MCF 10A (cell line): ENCODE measurements at regions not wholly inside any gene's neighbourhood (a gene's known extent, or its start where the extent isn't known, plus 50 kb on each side); places are given as distances from the start of the nearest gene placed in this dataset.
A peak's percentile ranks its signal among the peaks of the same experiment; 100 is the strongest.

Experiments used
- BruUV-seq: library from RNA; stranded (reverse); fragments of 400-500 nt; replicated peaks from 2 replicates; lab custom pipeline; 2021; lab: Mats Ljungman, UMichigan
- CTCF ChIA-PET: fragments of 300-600 bp; sonication (Branson Sonifier 250); formaldehyde crosslinking; extraction: SDS; loops from one replicate; lab custom pipeline; 2021; ENCODE audit warnings: antibody characterized with exemption, inconsistent platforms; lab: Yijun Ruan, JAX
- POLR2A ChIA-PET: fragments of 300-600, 350-650 bp; sonication (Branson Sonifier 250); formaldehyde crosslinking; extraction: SDS; loops from one replicate; lab custom pipeline; 2020; ENCODE audit warnings: antibody characterized with exemption, inconsistent platforms; lab: Yijun Ruan, JAX
- DNase-seq: peaks from one replicate; pipeline ENCODE4 v3.0.0-alpha.2; 2018; ENCODE audit not compliant: unreplicated experiment
- H3K27ac Mint-ChIP-seq: one replicate; pipeline ENCODE4 v1.8.0; 2022; ENCODE audit warnings: mild to moderate bottlenecking, low read depth, mixed read lengths; ENCODE audit not compliant: unreplicated experiment
- H3K27me3 Mint-ChIP-seq: one replicate; pipeline ENCODE4 v1.8.0; 2022; ENCODE audit warnings: mixed read lengths; ENCODE audit not compliant: insufficient read depth, unreplicated experiment
- H3K36me3 Mint-ChIP-seq: one replicate; pipeline ENCODE4 v1.8.0; 2022; ENCODE audit warnings: mild to moderate bottlenecking, moderate library complexity, mixed read lengths; ENCODE audit not compliant: insufficient read depth, unreplicated experiment
- H3K4me1 Mint-ChIP-seq: one replicate; pipeline ENCODE4 v1.8.0; 2022; ENCODE audit warnings: mixed read lengths; ENCODE audit not compliant: insufficient read depth, unreplicated experiment
- H3K4me3 Mint-ChIP-seq: one replicate; pipeline ENCODE4 v1.8.0; 2022; ENCODE audit warnings: mild to moderate bottlenecking, moderate library complexity, mixed read lengths; ENCODE audit not compliant: unreplicated experiment
- H3K9me3 Mint-ChIP-seq: one replicate; pipeline ENCODE4 v1.8.0; 2022; ENCODE audit warnings: mixed read lengths; ENCODE audit not compliant: unreplicated experiment
- intact Hi-C: fragments of 100-400 bp; cut with micrococcal nuclease; formaldehyde crosslinking; loops from 2 replicates; pipeline ENCODE4 v1.14.1; 2022
- TF ChIP-seq, protein P1 (sequence below): fragments of 200-600 bp; IDR thresholded peaks from one replicate; pipeline ENCODE4 v1.8.0; 2022; ENCODE audit warnings: antibody characterized with exemption, mild to moderate bottlenecking; ENCODE audit not compliant: unreplicated experiment

DNA sequence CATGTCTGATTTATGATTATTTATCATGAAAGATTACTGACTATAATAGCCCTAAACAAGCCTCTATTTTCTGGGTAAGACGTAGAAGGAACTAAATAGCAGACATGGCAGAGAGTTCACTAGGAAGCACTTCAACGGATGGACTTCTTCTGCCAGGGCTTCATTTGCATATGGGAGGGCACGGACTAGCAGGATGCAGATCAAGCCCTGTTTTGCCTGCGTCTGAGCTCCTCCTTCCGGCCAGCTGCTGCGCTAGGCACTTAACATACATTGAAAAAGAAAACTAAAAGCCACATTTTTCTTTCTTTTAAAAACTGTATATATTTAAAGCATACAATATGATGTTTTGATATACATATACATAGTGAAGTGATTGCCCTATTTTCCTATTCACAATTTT lies 340.0 kb upstream of the MEX3C start:
- Mint-ChIP-seq H3K9me3 (no peaks in the 10 kb centered on the region), H3K4me3 (no peak overlapping the region), H3K4me1 (no peaks in the 10 kb centered on the region), H3K27me3 (no peaks in the 10 kb centered on the region), H3K27ac (no peak overlapping the region), H3K36me3 (no peaks in the 10 kb centered on the region)
- POLR2A ChIA-PET: interaction anchor here (0.6 to 0.8 kb wide), 2 partner anchors 288 to 342 kb away, joined by 3 read pairs; no protein-coding TSS in a partner anchor
- peak; percentile 74 for DNase-seq
- intact Hi-C loops: loop anchor here (1.0 to 10.0 kb wide), 6 partner anchors 195 to 427 kb away; no protein-coding TSS in a partner anchor
- CTCF ChIA-PET: interaction anchor here (0.6 to 2.5 kb wide), 8 partner anchors 93 to 477 kb away, joined by 3 to 18 read pairs (median 3); no protein-coding TSS in a partner anchor
- TF ChIP-seq, protein P1, sequence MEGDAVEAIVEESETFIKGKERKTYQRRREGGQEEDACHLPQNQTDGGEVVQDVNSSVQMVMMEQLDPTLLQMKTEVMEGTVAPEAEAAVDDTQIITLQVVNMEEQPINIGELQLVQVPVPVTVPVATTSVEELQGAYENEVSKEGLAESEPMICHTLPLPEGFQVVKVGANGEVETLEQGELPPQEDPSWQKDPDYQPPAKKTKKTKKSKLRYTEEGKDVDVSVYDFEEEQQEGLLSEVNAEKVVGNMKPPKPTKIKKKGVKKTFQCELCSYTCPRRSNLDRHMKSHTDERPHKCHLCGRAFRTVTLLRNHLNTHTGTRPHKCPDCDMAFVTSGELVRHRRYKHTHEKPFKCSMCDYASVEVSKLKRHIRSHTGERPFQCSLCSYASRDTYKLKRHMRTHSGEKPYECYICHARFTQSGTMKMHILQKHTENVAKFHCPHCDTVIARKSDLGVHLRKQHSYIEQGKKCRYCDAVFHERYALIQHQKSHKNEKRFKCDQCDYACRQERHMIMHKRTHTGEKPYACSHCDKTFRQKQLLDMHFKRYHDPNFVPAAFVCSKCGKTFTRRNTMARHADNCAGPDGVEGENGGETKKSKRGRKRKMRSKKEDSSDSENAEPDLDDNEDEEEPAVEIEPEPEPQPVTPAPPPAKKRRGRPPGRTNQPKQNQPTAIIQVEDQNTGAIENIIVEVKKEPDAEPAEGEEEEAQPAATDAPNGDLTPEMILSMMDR: peak; percentile 54
- BruUV-seq: no TSS peak

DNA sequence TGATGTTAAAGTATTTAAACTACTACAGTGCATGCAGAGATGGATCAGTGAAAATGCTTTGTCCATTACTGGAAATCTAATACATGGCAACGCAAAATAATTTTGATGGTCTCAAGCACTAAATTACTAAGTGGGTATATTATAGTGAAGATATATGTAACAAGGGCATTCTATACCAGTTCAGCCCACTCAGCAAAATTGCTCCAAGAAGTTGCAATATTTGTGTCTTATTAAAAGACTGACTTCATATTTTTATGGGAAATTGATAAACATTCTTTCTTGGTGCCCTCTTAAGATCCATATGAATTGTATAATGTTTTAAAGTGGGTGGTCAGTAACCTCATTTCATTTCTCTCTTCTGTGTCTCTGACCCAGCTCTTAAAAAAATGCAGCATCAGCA lies 343.1 kb upstream of the MEX3C start:
- no peaks in the 10 kb centered on the region for H3K9me3 Mint-ChIP-seq
- no peaks in the 10 kb centered on the region for H3K36me3 Mint-ChIP-seq
- TF ChIP-seq, protein P1: no peak
- DNase-seq: no peak
- no peak overlapping the region for H3K4me3 Mint-ChIP-seq
- ChIA-PET CTCF (interaction anchor here (0.8 to 1.5 kb wide), 3 partner anchors 262 to 748 kb away, joined by 3 to 6 read pairs (median 6); no protein-coding TSS in a partner anchor), POLR2A (no interaction called here)
- intact Hi-C loops: no loop called here
- H3K4me1 Mint-ChIP-seq: no peaks in the 10 kb centered on the region
- no peak overlapping the region for H3K27ac Mint-ChIP-seq
- BruUV-seq: no TSS peak
- no peaks in the 10 kb centered on the region for H3K27me3 Mint-ChIP-seq

DNA sequence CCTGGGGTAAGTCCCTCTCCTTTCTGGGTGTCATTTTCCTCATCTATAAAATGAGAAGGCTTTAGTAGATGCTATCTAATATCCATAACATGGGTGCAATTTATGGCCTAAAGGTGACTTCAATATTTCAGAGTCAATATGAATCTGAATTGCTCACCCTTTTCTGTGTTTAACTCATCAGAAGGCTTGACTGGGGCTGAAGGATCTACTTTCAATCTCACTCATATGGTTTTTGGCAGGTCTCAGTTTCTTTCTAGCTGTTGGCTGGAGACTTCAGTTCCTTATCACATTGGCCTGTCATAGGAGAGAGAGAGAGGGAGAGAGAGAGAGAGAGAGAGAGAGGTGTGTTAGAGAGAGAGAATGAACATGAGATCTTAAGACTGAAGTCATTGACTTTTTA lies 343.7 kb upstream of the MEX3C start:
- TF ChIP-seq, protein P1: no peak
- no peak for DNase-seq
- H3K27me3 Mint-ChIP-seq: no peaks in the 10 kb centered on the region
- no peak overlapping the region for H3K4me3 Mint-ChIP-seq
- BruUV-seq: no TSS peak
- intact Hi-C loops: no loop called here
- H3K4me1 Mint-ChIP-seq: no peaks in the 10 kb centered on the region
- H3K36me3 Mint-ChIP-seq: no peaks in the 10 kb centered on the region
- CTCF ChIA-PET: interaction anchor here (1.0 kb wide), 1 partner anchor 433 kb away, joined by 4 read pairs; no protein-coding TSS in a partner anchor
- H3K9me3 Mint-ChIP-seq: no peaks in the 10 kb centered on the region
- H3K27ac Mint-ChIP-seq: no peak overlapping the region
- POLR2A ChIA-PET: interaction anchor here (0.6 kb wide), 1 partner anchor 875 kb away, joined by 3 read pairs; no protein-coding TSS in a partner anchor

DNA sequence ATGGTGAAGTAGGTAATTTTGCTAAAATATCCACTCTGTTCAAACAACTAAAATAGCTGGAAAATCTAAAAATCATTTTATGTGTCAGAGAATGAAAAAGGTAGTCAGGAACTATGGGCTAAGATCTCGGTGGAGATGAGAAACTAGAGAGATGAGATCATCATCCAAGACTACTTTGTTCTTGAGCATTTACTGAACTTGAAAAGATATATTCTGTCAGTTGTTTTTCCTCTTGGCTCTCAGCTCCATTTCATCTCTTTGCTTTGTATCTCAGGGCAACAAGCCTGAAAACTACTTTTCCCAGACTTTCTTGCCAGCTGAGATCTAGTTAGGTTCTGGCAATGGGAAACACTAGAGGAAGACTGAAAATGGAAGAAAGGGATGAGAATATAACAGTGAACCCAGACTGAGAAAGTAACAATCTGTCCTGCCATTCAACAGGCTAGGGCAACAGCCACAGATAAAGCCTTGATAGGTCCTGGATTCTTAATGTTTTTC lies 346.2 kb upstream of the MEX3C start:
- H3K4me3 Mint-ChIP-seq: no peak overlapping the region
- no peaks in the 10 kb centered on the region for H3K36me3 Mint-ChIP-seq
- ChIA-PET CTCF (interaction anchor here (0.6 to 1.1 kb wide), 2 partner anchors 160 to 434 kb away, joined by 3 read pairs; no protein-coding TSS in a partner anchor), POLR2A (interaction anchor here (1.5 kb wide), 1 partner anchor 14 kb away, joined by 3 read pairs; no protein-coding TSS in a partner anchor)
- no peaks in the 10 kb centered on the region for H3K4me1 Mint-ChIP-seq
- H3K27me3 Mint-ChIP-seq: no peaks in the 10 kb centered on the region
- no peaks in the 10 kb centered on the region for H3K9me3 Mint-ChIP-seq
- H3K27ac Mint-ChIP-seq: no peak overlapping the region
- no TSS peak for BruUV-seq
- no peak for DNase-seq
- intact Hi-C loops: no loop called here
- TF ChIP-seq, protein P1: no peak
